ENCODE measurements at regions not wholly inside any gene's neighbourhood (a gene's known extent, or its start where the extent isn't known, plus 50 kb on each side); places are given as distances from the start of the nearest gene placed in this dataset.

- TF ChIP-seq CTCF (IDR thresholded peaks at IDR 0.05; ENCODE audit: borderline replicate concordance, extremely low read depth, low read length, poor library complexity, severe bottlenecking) (no peak), EZH2 (IDR thresholded peaks at IDR 0.05; ENCODE audit: borderline replicate concordance, low read depth, low read length, severe bottlenecking) (no peak)
These were observed 57.9 kb upstream of the TRIM67 start for GRCh38 chr1:231103961-231104360.

Measured in DND-41 (cell line).